Muscle of leg (tissue), 3 donors: ENCODE measurements at regions not wholly inside any gene's neighbourhood (a gene's known extent, or its start where the extent isn't known, plus 50 kb on each side); places are given as distances from the start of the nearest gene placed in this dataset.

Experiments used
- DNase-seq: peaks from one replicate; pipeline ENCODE4 v3.0.0; 2013
- H3K27ac ChIP-seq: one replicate; pipeline ENCODE4 v1.5.1; 2013; ENCODE audit warnings: mild to moderate bottlenecking, low read length, control low read depth
- H3K27me3 ChIP-seq: one replicate; pipeline ENCODE4 v1.6.1; 2013; ENCODE audit warnings: low read length; ENCODE audit not compliant: control insufficient read depth, insufficient read depth
- H3K36me3 ChIP-seq: one replicate; pipeline ENCODE4 v1.6.1; 2013; ENCODE audit warnings: low read length; ENCODE audit not compliant: control insufficient read depth, insufficient read depth
- H3K4me1 ChIP-seq: one replicate; pipeline ENCODE4 v1.6.1; 2013; ENCODE audit warnings: low read length; ENCODE audit not compliant: control insufficient read depth, insufficient read depth
- H3K4me3 ChIP-seq: one replicate; pipeline ENCODE4 v1.5.1; 2013; ENCODE audit warnings: low read length, control low read depth
- H3K9me3 ChIP-seq: replicated peaks from 2 replicates; pipeline ENCODE4 v1.6.1; 2013; ENCODE audit warnings: low read depth, low read length; ENCODE audit not compliant: control insufficient read depth
- WGBS: methylation state at CpG from one replicate; pipeline ENCODE4 v1.1.5; 2013; ENCODE audit warnings: missing lambda C conversion rate; ENCODE audit not compliant: insufficient coverage; 5-methylcytosine and 5-hydroxymethylcytosine counted together

- H3K4me1 ChIP-seq: no peaks in the 10 kb centered on the region
- 65% methylated on average over 7 of the region's 17 CpGs for WGBS
Observed at GRCh38 chr22:48807155-48807554, 1020.5 kb downstream of the BRD1 start.

GRCh38 chr22:48806227-48806781, 1021.4 kb downstream of the BRD1 start:
- no peak for DNase-seq
- Histone ChIP-seq H3K9me3 (no peaks in the 10 kb centered on the region), H3K4me1 (no peaks in the 10 kb centered on the region), H3K27me3 (no peaks in the 10 kb centered on the region), H3K4me3 (no peak overlapping the region), H3K27ac (no peak overlapping the region), H3K36me3 (no peaks in the 10 kb centered on the region)
- 51% methylated on average over 14 of the region's 16 CpGs for WGBS

More at GRCh38 chr22:48807155-48807554, 1020.5 kb downstream of the BRD1 start:
- no peak overlapping the region for H3K27ac ChIP-seq
- DNase-seq: no peak
- no peaks in the 10 kb centered on the region for H3K27me3 ChIP-seq
- H3K4me3 ChIP-seq: no peak overlapping the region
- no peaks in the 10 kb centered on the region for H3K36me3 ChIP-seq
- no peaks in the 10 kb centered on the region for H3K9me3 ChIP-seq

- DNase-seq: no peak
- Histone ChIP-seq H3K9me3 (no peaks in the 10 kb centered on the region), H3K4me3 (no peak overlapping the region), H3K4me1 (no peaks in the 10 kb centered on the region), H3K36me3 (no peaks in the 10 kb centered on the region), H3K27me3 (no peaks in the 10 kb centered on the region), H3K27ac (no peak overlapping the region)
- 81% methylated on average over 5 of the region's 10 CpGs for WGBS
Observed at GRCh38 chr22:48805516-48805915, 1022.2 kb downstream of the BRD1 start.

- H3K36me3 ChIP-seq: no peaks in the 10 kb centered on the region
- WGBS: 49% methylated on average over 20 of the region's 22 CpGs
Observed at GRCh38 chr22:48804811-48805301, 1022.8 kb downstream of the BRD1 start.

GRCh38 chr22:48803948-48804810, 1023.5 kb downstream of the BRD1 start:
- no peak overlapping the region for H3K4me3 ChIP-seq
- 79% methylated on average over 23 of the region's 25 CpGs for WGBS
- no peaks in the 10 kb centered on the region for H3K9me3 ChIP-seq
- H3K27me3 ChIP-seq: no peaks in the 10 kb centered on the region
- no peaks in the 10 kb centered on the region for H3K4me1 ChIP-seq
- DNase-seq: no peak
- H3K27ac ChIP-seq: no peak overlapping the region
- H3K36me3 ChIP-seq: no peaks in the 10 kb centered on the region

More at GRCh38 chr22:48804811-48805301, 1022.8 kb downstream of the BRD1 start:
- Histone ChIP-seq H3K27ac (no peak overlapping the region), H3K9me3 (no peaks in the 10 kb centered on the region), H3K4me3 (no peak overlapping the region), H3K4me1 (no peaks in the 10 kb centered on the region), H3K27me3 (no peaks in the 10 kb centered on the region)
- DNase-seq: no peak

GRCh38 chr22:48803171-48803947, 1024.3 kb downstream of the BRD1 start:
- H3K4me3 ChIP-seq: no peak overlapping the region
- no peak for DNase-seq
- no peaks in the 10 kb centered on the region for H3K27me3 ChIP-seq
- WGBS: 80% methylated on average over 14 of the region's 19 CpGs
- no peak overlapping the region for H3K27ac ChIP-seq
- H3K4me1 ChIP-seq: no peaks in the 10 kb centered on the region
- no peaks in the 10 kb centered on the region for H3K36me3 ChIP-seq
- H3K9me3 ChIP-seq: no peaks in the 10 kb centered on the region

GRCh38 chr22:48802576-48802975, 1025.1 kb downstream of the BRD1 start:
- Histone ChIP-seq H3K36me3 (no peaks in the 10 kb centered on the region), H3K4me3 (no peak overlapping the region), H3K9me3 (no peaks in the 10 kb centered on the region), H3K27me3 (no peaks in the 10 kb centered on the region), H3K27ac (no peak overlapping the region), H3K4me1 (no peaks in the 10 kb centered on the region)
- DNase-seq: no peak
- 77% methylated on average over 18 of the region's 19 CpGs for WGBS

GRCh38 chr22:48800886-48801607, 1026.6 kb downstream of the BRD1 start:
- Histone ChIP-seq H3K9me3 (no peaks in the 10 kb centered on the region), H3K36me3 (no peaks in the 10 kb centered on the region), H3K27me3 (no peaks in the 10 kb centered on the region), H3K4me3 (no peak overlapping the region), H3K27ac (no peak overlapping the region), H3K4me1 (peaks cover 7% of the 10 kb centered on the region)
- DNase-seq: no peak
- WGBS: 93% methylated on average over 9 of the region's 14 CpGs

GRCh38 chr22:48800036-48800885, 1027.4 kb downstream of the BRD1 start:
- peaks cover 15% of the 10 kb centered on the region for H3K4me1 ChIP-seq
- no peaks in the 10 kb centered on the region for H3K36me3 ChIP-seq

More at GRCh38 chr22:48800036-48800885, 1027.4 kb downstream of the BRD1 start:
- Histone ChIP-seq H3K9me3 (no peaks in the 10 kb centered on the region), H3K4me3 (no peak overlapping the region), H3K27ac (no peak overlapping the region), H3K27me3 (no peaks in the 10 kb centered on the region)
- no peak for DNase-seq
- 72% methylated on average over 22 of the region's 23 CpGs for WGBS
